K562 (cell line): ENCODE measurements at regions not wholly inside any gene's neighbourhood (a gene's known extent, or its start where the extent isn't known, plus 50 kb on each side); places are given as distances from the start of the nearest gene placed in this dataset.

Source experiments
- RBM17 ChIP-seq: fragments of 200-400 bp; formaldehyde crosslinking; IDR thresholded peaks from 2 replicates; pipeline ENCODE4 v1.6.1; 2017; ENCODE audit warnings: low read depth, mild to moderate bottlenecking, low read length, borderline replicate concordance
- SIRT6 ChIP-seq: IDR thresholded peaks from one replicate; pipeline ENCODE4 v1.6.1; 2012; ENCODE audit warnings: low read depth, mild to moderate bottlenecking, control low read depth, inconsistent platforms, low read length, moderate library complexity
- ZFP91 ChIP-seq: sonication (generic); formaldehyde crosslinking; IDR thresholded peaks from 2 replicates; pipeline ENCODE4 v1.8.0; 2022; ENCODE audit warnings: mild to moderate bottlenecking, missing genetic modification reagents
- TF ChIP-seq, protein P1 (sequence below), 2 experiments: fragments of 450-650 bp; conservative IDR thresholded peaks; 2 replicates each; pipeline ENCODE4 v1.6.1; 2017; ENCODE audit warnings: mild to moderate bottlenecking in 2 of 2, moderate library complexity in 2 of 2
- TF ChIP-seq, protein P2 (sequence below): fragments of 250-450 bp; sonication (Bioruptor Pico); IDR thresholded peaks from 2 replicates; pipeline ENCODE4 v1.5.0; 2021; ENCODE audit warnings: mild to moderate bottlenecking, borderline replicate concordance
- TF ChIP-seq, protein P3 (sequence below): fragments of 250-450 bp; sonication (Bioruptor Pico); IDR thresholded peaks from 2 replicates; pipeline ENCODE4 v1.4.0; 2020; ENCODE audit warnings: mild to moderate bottlenecking

GRCh38 chr18:45512363-45512953 lies 102.8 kb upstream of the SLC14A2 start (continued):
- TF ChIP-seq, protein P1, sequence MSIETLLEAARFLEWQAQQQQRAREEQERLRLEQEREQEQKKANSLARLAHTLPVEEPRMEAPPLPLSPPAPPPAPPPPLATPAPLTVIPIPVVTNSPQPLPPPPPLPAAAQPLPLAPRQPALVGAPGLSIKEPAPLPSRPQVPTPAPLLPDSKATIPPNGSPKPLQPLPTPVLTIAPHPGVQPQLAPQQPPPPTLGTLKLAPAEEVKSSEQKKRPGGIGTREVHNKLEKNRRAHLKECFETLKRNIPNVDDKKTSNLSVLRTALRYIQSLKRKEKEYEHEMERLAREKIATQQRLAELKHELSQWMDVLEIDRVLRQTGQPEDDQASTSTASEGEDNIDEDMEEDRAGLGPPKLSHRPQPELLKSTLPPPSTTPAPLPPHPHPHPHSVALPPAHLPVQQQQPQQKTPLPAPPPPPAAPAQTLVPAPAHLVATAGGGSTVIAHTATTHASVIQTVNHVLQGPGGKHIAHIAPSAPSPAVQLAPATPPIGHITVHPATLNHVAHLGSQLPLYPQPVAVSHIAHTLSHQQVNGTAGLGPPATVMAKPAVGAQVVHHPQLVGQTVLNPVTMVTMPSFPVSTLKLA (conservative IDR thresholded peaks at IDR 0.05), result no peak
- TF ChIP-seq, protein P2, sequence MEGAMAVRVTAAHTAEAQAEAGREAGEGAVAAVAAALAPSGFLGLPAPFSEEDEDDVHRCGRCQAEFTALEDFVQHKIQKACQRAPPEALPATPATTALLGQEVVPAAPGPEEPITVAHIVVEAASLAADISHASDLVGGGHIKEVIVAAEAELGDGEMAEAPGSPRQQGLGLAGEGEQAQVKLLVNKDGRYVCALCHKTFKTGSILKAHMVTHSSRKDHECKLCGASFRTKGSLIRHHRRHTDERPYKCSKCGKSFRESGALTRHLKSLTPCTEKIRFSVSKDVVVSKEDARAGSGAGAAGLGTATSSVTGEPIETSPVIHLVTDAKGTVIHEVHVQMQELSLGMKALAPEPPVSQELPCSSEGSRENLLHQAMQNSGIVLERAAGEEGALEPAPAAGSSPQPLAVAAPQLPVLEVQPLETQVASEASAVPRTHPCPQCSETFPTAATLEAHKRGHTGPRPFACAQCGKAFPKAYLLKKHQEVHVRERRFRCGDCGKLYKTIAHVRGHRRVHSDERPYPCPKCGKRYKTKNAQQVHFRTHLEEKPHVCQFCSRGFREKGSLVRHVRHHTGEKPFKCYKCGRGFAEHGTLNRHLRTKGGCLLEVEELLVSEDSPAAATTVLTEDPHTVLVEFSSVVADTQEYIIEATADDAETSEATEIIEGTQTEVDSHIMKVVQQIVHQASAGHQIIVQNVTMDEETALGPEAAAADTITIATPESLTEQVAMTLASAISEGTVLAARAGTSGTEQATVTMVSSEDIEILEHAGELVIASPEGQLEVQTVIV, result no peak
- TF ChIP-seq ZFP91 (CRISPR knock-in tag), result no peak
- no peak for TF ChIP-seq SIRT6
- TF ChIP-seq, protein P3, sequence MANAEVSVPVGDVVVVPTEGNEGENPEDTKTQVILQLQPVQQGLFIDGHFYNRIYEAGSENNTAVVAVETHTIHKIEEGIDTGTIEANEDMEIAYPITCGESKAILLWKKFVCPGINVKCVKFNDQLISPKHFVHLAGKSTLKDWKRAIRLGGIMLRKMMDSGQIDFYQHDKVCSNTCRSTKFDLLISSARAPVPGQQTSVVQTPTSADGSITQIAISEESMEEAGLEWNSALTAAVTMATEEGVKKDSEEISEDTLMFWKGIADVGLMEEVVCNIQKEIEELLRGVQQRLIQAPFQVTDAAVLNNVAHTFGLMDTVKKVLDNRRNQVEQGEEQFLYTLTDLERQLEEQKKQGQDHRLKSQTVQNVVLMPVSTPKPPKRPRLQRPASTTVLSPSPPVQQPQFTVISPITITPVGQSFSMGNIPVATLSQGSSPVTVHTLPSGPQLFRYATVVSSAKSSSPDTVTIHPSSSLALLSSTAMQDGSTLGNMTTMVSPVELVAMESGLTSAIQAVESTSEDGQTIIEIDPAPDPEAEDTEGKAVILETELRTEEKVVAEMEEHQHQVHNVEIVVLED (CRISPR knock-in tag), result no peak
- TF ChIP-seq RBM17, result no peak
- TF ChIP-seq, all 486 proteins: peak for 0
